Ascending aorta (tissue), 2 donors: ENCODE measurements at regions not wholly inside any gene's neighbourhood (a gene's known extent, or its start where the extent isn't known, plus 50 kb on each side); places are given as distances from the start of the nearest gene placed in this dataset.

Experiments used
- DNase-seq, 2 donors: peaks; one replicate each; pipeline ENCODE4 v3.0.0-alpha.2; 2019; ENCODE audit warnings: low spot score in 2 of 2
- H3K27ac ChIP-seq, 2 donors: fragments of 200-600 bp; sonication (generic); one replicate each; pipeline ENCODE4 v1.5.1; 2016 to 2017; ENCODE audit warnings: mild to moderate bottlenecking in 1 of 2
- H3K27me3 ChIP-seq: fragments of 200-600 bp; sonication (generic); one replicate; pipeline ENCODE4 v1.5.1; 2017
- H3K36me3 ChIP-seq, 2 donors: fragments of 200-600 bp; sonication (generic); one replicate each; pipeline ENCODE4 v1.5.1; 2016
- H3K4me1 ChIP-seq, 2 donors: fragments of 200-600 bp; sonication (generic); one replicate each; pipeline ENCODE4 v1.5.1; 2016 to 2017; ENCODE audit warnings: mild to moderate bottlenecking in 1 of 2
- H3K4me3 ChIP-seq, 2 donors: fragments of 200-600 bp; sonication (generic); one replicate each; pipeline ENCODE4 v1.5.1; 2016 to 2017; ENCODE audit warnings: mild to moderate bottlenecking in 1 of 2
- H3K9me3 ChIP-seq, 2 donors: fragments of 200-600 bp; sonication (generic); one replicate each; pipeline ENCODE4 v1.5.1; 2016
- CTCF ChIP-seq, 3 experiments: fragments of 200-600 bp in 2 of 3; fragments of 450-650 bp in 1 of 3; sonication (generic) in 2 of 3; IDR thresholded peaks; one replicate each; pipeline ENCODE4 v1.5.1; 2016 to 2019; ENCODE audit warnings: antibody characterized with exemption in 3 of 3, mild to moderate bottlenecking in 1 of 3, moderate library complexity in 1 of 3
- intact Hi-C: fragments of 100-400 bp; cut with DNase I; formaldehyde crosslinking; loops from one replicate; pipeline ENCODE4 v1.15.1; 2023

- Histone ChIP-seq H3K36me3 (no peaks in the 10 kb centered on the region), H3K27me3 (no peaks in the 10 kb centered on the region), H3K27ac (no peak overlapping the region), H3K4me1 (no peaks in the 10 kb centered on the region), H3K4me3 (no peak overlapping the region), H3K9me3 (no peaks in the 10 kb centered on the region)
- no peak for DNase-seq
- intact Hi-C loops: no loop called here
- no peak for TF ChIP-seq CTCF (IDR thresholded peaks at IDR 0.05)
These were observed 94.0 kb downstream of the GLI2 start for GRCh38 chr2:120829633-120830025.

GRCh38 chr2:120830096-120830830 is 94.6 kb downstream of the GLI2 start:
- Histone ChIP-seq H3K4me1 (no peaks in the 10 kb centered on the region), H3K9me3 (no peaks in the 10 kb centered on the region), H3K36me3 (no peaks in the 10 kb centered on the region), H3K27me3 (no peaks in the 10 kb centered on the region), H3K4me3 (no peak overlapping the region), H3K27ac (no peak overlapping the region)
- intact Hi-C loops: no loop called here
- TF ChIP-seq CTCF (IDR thresholded peaks at IDR 0.05): no peak
- no peak for DNase-seq

DNA sequence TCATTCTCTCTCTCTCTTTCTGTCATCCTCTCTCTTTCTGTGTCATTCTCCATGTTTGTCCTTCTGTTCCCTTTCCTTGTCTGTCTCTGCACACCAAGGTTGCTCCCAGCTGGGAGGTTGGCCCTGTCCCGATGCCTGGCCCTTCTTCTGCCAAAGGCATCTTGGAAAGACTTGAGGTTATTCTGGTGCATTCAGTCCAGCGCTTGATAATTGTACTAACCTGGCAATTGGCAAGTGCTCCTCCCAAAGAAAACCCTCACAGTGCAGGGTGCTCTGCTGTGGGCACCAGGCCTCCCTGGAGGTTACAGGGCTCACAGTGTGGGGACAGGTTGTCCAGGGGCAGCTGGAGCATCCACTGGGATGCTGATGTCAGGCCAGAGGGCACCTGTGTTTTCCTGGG is 95.4 kb downstream of the GLI2 start:
- H3K27me3 ChIP-seq: no peaks in the 10 kb centered on the region

DNA sequence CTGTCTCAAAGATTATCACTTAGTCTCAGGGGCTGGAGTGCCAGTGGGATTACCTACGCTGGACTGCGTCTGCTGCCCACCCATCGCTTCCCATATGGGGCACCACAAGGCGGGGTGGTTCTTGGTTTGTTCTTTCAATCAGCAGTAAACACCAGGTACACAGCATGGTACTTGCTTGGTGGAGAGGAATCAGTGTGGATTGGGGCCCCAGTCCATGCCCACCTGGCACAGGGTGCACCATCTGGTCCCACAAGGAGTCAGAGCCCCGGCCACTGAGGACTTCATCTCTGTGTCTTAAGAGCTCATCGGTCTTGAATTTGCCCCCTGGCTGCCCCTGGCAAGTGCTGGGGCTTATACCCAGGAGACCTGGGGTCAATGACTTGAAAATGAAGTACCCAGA is 96.2 kb downstream of the GLI2 start:
- intact Hi-C loops: no loop called here
- H3K4me1 ChIP-seq: no peaks in the 10 kb centered on the region
- H3K27ac ChIP-seq: no peak overlapping the region
- H3K9me3 ChIP-seq: no peaks in the 10 kb centered on the region
- H3K27me3 ChIP-seq: no peaks in the 10 kb centered on the region
- DNase-seq: no peak
- H3K36me3 ChIP-seq: no peaks in the 10 kb centered on the region
- TF ChIP-seq CTCF (IDR thresholded peaks at IDR 0.05): no peak
- no peak overlapping the region for H3K4me3 ChIP-seq

More for the DNA sequence above, 95.4 kb downstream of the GLI2 start:
- H3K4me3 ChIP-seq: no peak overlapping the region
- H3K4me1 ChIP-seq: no peaks in the 10 kb centered on the region
- DNase-seq: no peak
- intact Hi-C loops: no loop called here
- no peaks in the 10 kb centered on the region for H3K9me3 ChIP-seq
- no peaks in the 10 kb centered on the region for H3K36me3 ChIP-seq
- no peak for TF ChIP-seq CTCF (IDR thresholded peaks at IDR 0.05)
- H3K27ac ChIP-seq: no peak overlapping the region

- intact Hi-C loops: no loop called here
These were observed 96.8 kb downstream of the GLI2 start for GRCh38 chr2:120832296-120833070.

More at GRCh38 chr2:120832296-120833070, 96.8 kb downstream of the GLI2 start:
- H3K4me3 ChIP-seq: no peak overlapping the region
- H3K36me3 ChIP-seq: no peaks in the 10 kb centered on the region
- no peak for TF ChIP-seq CTCF (IDR thresholded peaks at IDR 0.05)
- H3K9me3 ChIP-seq: no peaks in the 10 kb centered on the region
- DNase-seq: no peak
- no peaks in the 10 kb centered on the region for H3K27me3 ChIP-seq
- H3K27ac ChIP-seq: no peak overlapping the region
- no peaks in the 10 kb centered on the region for H3K4me1 ChIP-seq
